Globus pallidus (tissue), 1 donor: ENCODE measurements at regions not wholly inside any gene's neighbourhood (a gene's known extent, or its start where the extent isn't known, plus 50 kb on each side); places are given as distances from the start of the nearest gene placed in this dataset.

Source experiments
- DNase-seq: peaks from one replicate; pipeline ENCODE4 v3.0.0-alpha.2; 2015; ENCODE audit warnings: low spot score

GRCh38 chr5:6926491-6927038 lies 213.3 kb downstream of the TENT4A start:
- no peak for DNase-seq

GRCh38 chr5:6936031-6936430 lies 222.8 kb downstream of the TENT4A start:
- no peak for DNase-seq

GRCh38 chr5:6937677-6938076 lies 224.4 kb downstream of the TENT4A start:
- DNase-seq = no peak

GRCh38 chr5:6941631-6942030 lies 228.4 kb downstream of the TENT4A start:
- peak; percentile 8 for DNase-seq

- DNase-seq = no peak
These were observed 230.2 kb downstream of the TENT4A start for GRCh38 chr5:6943197-6944112.

GRCh38 chr5:6948562-6948961 lies 235.3 kb downstream of the TENT4A start:
- DNase-seq = no peak

- no peak for DNase-seq
These were observed 236.0 kb downstream of the TENT4A start for GRCh38 chr5:6949230-6949629.

GRCh38 chr5:6950250-6950649 lies 237.0 kb downstream of the TENT4A start:
- DNase-seq = no peak

- no peak for DNase-seq
These were observed 237.6 kb downstream of the TENT4A start for GRCh38 chr5:6950860-6951259.

GRCh38 chr5:6961123-6961522 lies 247.9 kb downstream of the TENT4A start:
- DNase-seq = no peak

GRCh38 chr5:6961837-6962635 lies 248.8 kb downstream of the TENT4A start:
- no peak for DNase-seq

- no peak for DNase-seq
These were observed 263.7 kb downstream of the TENT4A start for GRCh38 chr5:6976971-6977370.

- DNase-seq = no peak
These were observed 265.8 kb downstream of the TENT4A start for GRCh38 chr5:6979061-6979460.

GRCh38 chr5:6989230-6989629 lies 276.0 kb downstream of the TENT4A start:
- no peak for DNase-seq

- DNase-seq = no peak
These were observed 280.9 kb downstream of the TENT4A start for GRCh38 chr5:6994097-6994496.

GRCh38 chr5:6995115-6995514 lies 281.9 kb downstream of the TENT4A start:
- no peak for DNase-seq

GRCh38 chr5:7000310-7000709 lies 287.1 kb downstream of the TENT4A start:
- DNase-seq = no peak

GRCh38 chr5:7010591-7010990 lies 297.4 kb downstream of the TENT4A start:
- no peak for DNase-seq

- no peak for DNase-seq
These were observed 298.8 kb downstream of the TENT4A start for GRCh38 chr5:7012057-7012456.

- no peak for DNase-seq
These were observed 301.4 kb downstream of the TENT4A start for GRCh38 chr5:7014611-7015010.

- DNase-seq = no peak
These were observed 302.5 kb downstream of the TENT4A start for GRCh38 chr5:7015586-7016256.
